NCI-H1105 (cell line): ENCODE measurements at regions not wholly inside any gene's neighbourhood (a gene's known extent, or its start where the extent isn't known, plus 50 kb on each side); places are given as distances from the start of the nearest gene placed in this dataset.
"Not testable (repeated sequence)": the region's sequence is repeated elsewhere in the genome, so short reads cannot be mapped to it uniquely, and the experiment has no call there.

ENCODE experiments used
- DNase-seq: peaks from one replicate; lab custom pipeline; 2025; lab: John Stamatoyannopoulos, UW

- no peak for DNase-seq
Measured at GRCh38 chr3:197430934-197431333, 124.8 kb downstream of the BDH1 start.

DNA sequence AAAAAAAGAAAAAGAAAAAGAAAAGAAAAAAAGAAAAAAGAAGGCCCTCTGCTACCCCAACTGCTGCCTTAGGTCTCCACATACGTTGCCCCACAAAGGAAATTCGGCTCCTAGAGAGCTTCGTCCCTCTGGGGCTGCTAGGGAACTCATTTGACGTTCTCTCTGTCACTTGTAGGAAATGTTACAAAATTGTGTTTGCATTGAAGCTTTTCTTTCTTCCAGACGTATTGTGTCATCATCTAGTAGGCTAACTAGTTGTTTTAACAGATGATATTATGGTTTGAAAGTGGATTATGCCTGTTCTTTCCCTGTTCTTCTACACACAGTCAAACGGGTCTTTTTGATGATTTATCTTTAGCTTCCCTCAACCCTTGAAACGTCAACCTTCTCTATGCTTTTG lies 125.3 kb downstream of the BDH1 start:
- no peak for DNase-seq

DNA sequence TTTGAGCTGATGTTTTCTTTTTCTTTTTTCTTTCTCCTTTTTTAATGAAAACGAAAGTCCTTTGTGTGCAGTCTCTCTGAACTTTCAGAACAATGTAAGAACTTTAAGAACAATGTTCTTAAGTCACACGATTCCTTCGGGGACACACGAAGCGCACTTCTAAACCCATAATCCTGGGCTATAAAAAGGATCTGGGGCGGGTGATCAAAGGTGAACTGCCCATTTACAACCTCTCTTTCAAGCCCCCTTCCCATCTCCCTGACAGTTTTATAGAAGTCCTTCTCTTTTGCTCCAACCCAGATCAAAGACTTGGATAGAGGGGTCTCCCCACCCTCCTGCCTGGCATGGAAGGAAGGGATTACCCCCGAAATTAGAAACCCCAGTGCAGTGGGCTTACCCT lies 126.8 kb downstream of the BDH1 start:
- DNase-seq = no peak

DNA sequence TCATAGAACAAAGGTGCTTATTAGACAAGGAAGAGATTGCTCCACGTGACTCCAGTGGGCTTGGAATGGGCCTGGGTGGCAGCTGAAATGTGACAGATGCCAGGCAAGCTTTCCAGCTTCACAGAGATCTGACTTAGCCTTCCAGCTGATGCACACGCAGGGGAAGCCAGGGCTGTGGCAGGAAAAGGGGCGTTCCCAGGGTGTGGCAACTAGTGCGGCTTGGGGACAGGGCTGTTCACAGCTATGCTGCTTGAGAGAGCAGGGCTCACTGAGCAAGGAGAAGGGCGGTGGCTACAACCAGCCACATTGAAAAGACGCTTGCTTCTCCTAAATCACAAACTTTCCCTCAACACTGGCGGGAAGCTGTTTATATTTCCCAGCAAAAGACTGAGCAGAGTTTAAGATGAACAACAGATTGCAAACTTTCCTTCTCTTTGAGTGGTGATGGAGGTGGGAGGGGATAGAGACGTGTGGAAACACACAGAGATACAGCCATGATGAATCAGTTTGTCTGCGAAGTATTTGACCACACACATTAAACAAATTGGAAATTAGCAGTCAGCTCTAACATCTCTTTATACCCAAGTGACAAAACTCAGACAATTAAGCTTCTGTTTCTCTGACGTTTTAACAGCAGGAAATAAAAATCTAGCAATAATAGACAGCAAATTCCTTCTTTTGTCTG lies 127.5 kb downstream of the BDH1 start:
- DNase-seq = no peak

DNA sequence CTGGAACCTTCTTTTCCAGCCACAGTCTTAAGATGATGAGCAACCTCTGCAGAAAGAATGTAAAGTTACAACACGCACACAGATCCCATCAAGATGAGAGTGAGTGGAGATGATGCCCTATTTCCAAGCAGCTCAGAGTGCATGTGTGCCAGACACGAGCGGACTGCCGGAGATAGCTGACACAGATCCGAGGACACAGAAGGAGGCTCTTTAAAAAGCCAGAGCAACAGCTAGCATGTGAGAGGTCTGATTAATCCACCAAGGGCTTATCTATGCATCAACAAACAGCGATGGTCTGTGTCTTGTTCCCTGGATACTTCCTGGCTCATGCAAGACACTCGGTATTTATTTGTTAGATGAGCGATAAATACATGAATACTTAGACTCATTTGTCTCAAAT lies 128.6 kb upstream of the DLG1 start:
- no peak for DNase-seq

DNA sequence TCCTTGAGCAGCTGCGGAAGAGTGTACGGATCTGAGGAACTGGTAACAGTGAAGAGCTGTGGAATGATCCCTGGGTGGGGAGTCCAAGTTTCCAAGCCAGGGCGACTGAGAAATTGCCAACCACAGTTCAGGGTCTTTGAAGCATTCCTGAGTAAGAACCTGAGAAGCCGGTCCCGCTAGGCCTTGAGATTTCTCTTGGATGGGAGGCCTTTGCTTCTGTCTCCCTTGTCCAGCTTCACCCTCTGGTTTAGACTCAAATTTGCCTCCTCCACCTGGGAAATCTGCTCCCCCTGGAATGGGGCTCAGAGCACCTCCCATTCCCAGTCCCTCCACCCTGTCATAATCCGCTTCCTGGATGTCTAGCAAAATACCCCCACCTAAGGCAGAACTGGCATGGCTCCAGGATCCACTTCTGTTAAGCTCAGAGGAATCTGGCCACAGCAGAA lies 127.7 kb upstream of the DLG1 start:
- no peak for DNase-seq

DNA sequence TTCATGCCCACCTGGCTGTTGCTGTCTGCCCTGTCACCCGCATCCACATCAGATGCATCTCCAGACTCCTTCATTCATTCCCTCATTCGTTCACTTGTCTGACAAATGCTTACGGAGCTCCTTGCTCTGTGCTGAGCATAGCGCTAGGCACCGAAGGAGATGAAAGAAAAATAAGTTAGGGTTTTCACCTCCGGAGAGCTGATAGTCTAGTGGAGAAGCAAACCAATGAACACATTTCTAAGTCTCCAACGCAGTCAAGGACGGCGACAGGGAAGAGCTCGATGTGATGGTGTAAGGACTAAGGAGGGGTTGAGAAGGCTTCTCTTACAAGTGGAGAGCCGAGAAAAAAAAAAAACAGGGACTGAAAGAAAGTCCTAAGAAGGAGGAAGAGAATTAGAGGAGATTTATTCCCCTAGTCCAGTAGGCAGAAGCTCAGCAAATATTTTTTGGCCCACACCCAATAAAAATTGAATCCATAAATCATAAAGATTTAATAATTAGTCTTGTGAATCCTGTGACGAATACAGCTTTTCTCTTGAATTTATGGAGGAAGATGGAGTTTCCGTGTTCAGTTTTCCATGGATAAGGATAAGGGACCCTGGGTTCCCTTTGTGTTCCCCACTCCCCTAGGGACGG lies 127.2 kb upstream of the DLG1 start:
- no peak for DNase-seq

- DNase-seq = no peak
Measured at GRCh38 chr3:197424674-197425484, 126.5 kb upstream of the DLG1 start.

- no peak for DNase-seq
Measured at GRCh38 chr3:197424266-197424665, 125.9 kb upstream of the DLG1 start.

DNA sequence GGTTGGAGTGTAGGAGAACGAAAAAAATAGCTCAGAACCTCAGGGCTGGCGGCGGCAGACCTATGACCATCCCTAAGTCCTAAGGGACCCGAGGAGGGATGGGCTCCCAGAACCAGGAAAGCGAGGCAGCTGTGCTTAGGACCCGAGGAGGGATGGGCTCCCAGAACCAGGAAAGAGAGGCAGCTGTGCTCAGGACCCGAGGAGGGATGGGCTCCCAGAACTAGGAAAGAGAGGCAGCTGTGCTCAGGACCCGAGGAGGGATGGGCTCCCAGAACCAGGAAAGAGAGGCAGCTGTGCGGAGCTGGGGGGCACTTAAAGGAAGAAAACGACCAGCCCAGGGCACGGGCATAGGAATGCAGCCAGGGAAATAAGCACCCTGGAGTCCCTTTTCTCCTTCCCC lies 125.0 kb upstream of the DLG1 start:
- DNase-seq = no peak

- DNase-seq = no peak
Measured at GRCh38 chr3:197422506-197422905, 124.1 kb upstream of the DLG1 start.

- DNase-seq = no peak
Measured at GRCh38 chr3:197421021-197421420, 122.6 kb upstream of the DLG1 start.

DNA sequence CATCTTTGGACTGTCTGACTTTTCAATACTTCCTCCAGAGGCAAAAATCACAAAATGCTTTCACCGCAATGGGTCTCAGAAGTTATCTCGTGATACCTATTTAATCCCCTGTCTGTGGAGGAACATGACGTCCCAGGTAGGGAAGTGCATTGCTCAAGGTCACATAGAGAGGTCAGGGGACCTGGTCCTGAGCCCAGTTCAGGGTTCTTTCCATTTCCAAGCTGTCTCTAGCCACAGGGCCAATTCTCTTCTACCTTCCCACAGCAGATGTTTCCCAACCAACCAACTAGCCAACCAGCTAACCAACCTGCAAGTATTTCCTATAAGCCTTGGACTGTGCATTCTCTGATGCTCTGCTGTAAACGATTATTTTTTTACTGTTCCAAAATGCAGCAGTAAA lies 122.2 kb upstream of the DLG1 start:
- DNase-seq = no peak

GRCh38 chr3:197420115-197420514 lies 121.7 kb upstream of the DLG1 start:
- DNase-seq = no peak

- no peak for DNase-seq
Measured at GRCh38 chr3:197419696-197420095, 121.3 kb upstream of the DLG1 start.

DNA sequence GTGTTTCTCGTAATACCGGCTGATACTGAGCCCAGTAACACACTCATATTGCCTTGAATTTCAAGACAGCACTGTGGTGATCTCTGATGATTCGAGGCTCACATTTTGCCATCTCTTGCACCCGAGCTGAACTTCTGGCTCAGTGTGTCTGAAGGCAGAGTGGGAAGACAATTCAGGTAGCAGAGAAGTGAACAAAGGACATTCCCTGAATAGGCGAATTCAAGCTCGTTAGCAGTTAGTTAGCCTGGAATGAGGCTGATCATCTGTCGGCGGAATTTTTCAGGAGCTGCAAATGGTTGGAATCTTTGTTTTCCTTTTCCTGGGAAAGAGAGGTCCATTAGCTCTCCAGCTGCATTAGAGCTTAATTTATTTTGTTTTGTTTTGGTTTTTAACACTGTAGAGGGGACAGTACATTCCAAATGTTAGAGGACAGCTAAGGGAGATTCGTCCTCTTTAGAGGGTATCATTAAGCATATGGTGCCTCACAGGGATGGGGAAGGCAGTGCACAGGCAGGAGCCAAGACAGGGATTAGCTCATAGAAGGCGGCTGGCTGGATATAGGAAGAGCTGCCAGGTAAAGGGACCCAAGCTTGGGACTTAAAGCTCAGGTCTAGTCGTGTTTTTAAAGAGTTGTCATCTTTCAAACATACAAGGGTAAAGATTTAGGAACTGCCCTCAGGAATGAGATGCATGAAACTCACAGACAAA lies 119.7 kb upstream of the DLG1 start:
- no peak for DNase-seq

GRCh38 chr3:197417441-197417840 lies 119.0 kb upstream of the DLG1 start:
- no peak for DNase-seq

DNA sequence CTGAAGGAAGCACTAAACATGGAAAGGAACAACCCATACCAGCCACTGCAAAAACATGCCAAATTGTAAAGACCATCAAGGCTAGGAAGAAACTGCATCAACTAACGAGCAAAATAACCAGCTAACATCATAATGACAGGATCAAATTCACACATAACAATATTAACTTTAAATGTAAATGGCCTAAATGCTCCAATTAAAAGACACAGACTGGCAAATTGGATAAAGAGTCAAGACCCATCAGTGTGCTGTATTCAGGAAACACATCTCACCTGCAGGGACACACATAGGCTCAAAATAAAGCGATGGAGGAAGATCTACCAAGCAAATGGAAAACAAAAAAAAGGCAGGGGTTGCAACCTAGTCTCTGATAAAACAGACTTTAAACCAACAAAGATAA lies 113.5 kb upstream of the DLG1 start:
- not testable (repeated sequence) for DNase-seq

DNA sequence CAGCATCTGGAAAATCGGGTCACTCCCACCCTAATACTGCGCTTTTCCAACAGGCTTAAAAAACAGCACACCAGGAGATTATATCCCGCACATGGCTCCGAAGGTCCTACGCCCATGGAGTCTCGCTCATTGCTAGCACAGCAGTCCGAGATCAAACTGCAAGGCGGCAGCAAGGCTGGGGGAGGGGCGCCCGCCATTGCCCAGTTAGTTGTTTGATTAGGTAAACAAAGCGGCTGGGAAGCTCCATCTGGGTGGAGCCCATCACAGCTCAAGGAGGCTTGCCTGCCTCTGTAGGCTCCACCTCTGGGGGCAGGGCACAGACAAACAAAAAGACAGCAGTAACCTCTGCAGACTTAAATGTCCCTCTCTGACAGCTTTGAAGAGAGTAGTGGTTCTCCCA lies 111.8 kb upstream of the DLG1 start:
- DNase-seq = not testable (repeated sequence)

DNA sequence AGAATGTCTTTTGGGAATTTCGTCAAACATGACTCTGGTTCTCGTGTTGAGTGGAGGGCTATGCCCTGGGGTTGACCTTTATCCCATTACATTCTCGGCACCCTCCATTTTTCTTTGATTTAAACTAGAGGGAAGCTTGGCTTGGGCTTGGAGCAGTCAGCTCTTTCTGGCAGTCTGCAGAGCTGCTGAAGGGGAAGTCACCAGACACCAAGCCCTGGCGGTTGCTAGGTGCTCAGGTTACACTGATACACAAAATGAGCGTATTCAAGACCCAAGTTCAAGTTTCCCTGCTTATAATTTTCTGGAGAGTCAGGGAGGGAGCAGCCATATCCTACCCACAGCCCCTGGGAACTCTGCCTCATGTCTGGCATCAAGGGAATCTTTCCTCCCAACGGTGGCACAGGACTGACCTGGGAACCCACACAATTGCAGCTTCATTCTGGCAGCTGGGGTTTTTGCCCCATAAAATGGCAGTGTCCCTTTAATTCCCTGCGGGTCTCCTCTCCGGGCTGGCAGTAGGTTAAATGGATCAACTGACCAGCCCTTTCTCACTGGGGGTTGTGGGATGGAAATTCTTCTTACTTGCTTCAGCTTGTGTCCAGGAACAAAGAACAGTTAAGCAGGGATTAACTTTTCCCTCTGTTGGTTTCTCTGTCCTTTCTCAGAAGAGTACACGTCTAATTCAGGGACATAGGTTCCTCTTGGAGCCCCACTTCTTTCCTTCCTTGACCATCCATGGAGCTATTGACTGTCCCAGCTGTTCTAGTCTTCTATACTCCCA lies 110.0 kb upstream of the DLG1 start:
- DNase-seq = no peak

- no peak for DNase-seq
Measured at GRCh38 chr3:197407526-197407925, 109.1 kb upstream of the DLG1 start.

GRCh38 chr3:197407053-197407452 lies 108.6 kb upstream of the DLG1 start:
- DNase-seq = no peak
